PC-9 (cell line): ENCODE measurements at regions not wholly inside any gene's neighbourhood (a gene's known extent, or its start where the extent isn't known, plus 50 kb on each side); places are given as distances from the start of the nearest gene placed in this dataset.

Source experiments
- BruUV-seq: library from RNA; stranded (reverse); fragments of 400-500 nt; replicated peaks from 2 replicates; lab custom pipeline; 2021; lab: Mats Ljungman, UMichigan
- CTCF ChIA-PET: fragments of 300-600 bp; sonication (Branson Sonifier 250); formaldehyde crosslinking; loops from one replicate; lab custom pipeline; 2022; ENCODE audit warnings: antibody characterized with exemption; lab: Charles Lee
- POLR2A ChIA-PET: fragments of 300-600 bp; sonication (Branson Sonifier 250); formaldehyde crosslinking; loops from one replicate; lab custom pipeline; 2022; ENCODE audit warnings: antibody characterized with exemption; ENCODE audit not compliant: unreplicated experiment; lab: Charles Lee
- DNase-seq, 2 experiments: peaks; one replicate each; pipeline versions ENCODE4 v3.0.0 to v3.0.0-alpha.2; 2015 to 2022; ENCODE audit warnings: mixed read lengths in 1 of 2
- H2AFZ ChIP-seq: fragments of 200-600 bp; sonication (generic); 2 replicates; pipeline ENCODE4 v1.8.1; 2017; ENCODE audit warnings: antibody characterized with exemption
- H3F3A ChIP-seq: fragments of 200-600 bp; sonication (generic); 2 replicates; pipeline ENCODE4 v1.8.1; 2017; ENCODE audit warnings: antibody characterized with exemption, mild to moderate bottlenecking, low read depth; ENCODE audit not compliant: insufficient read depth
- H3K27ac ChIP-seq: fragments of 200-600 bp; sonication (generic); 2 replicates; pipeline ENCODE4 v1.6.1; 2016; ENCODE audit warnings: mixed run types
- H3K27me3 ChIP-seq: fragments of 200-600 bp; sonication (generic); 2 replicates; pipeline ENCODE4 v1.6.1; 2016; ENCODE audit warnings: low read depth, mixed run types; ENCODE audit not compliant: insufficient read depth
- H3K36me3 ChIP-seq: fragments of 200-600 bp; sonication (generic); 2 replicates; pipeline ENCODE4 v1.6.1; 2016; ENCODE audit warnings: low read depth, mixed run types
- H3K4me1 ChIP-seq: fragments of 200-600 bp; sonication (generic); replicated peaks from 2 replicates; pipeline ENCODE4 v1.6.1; 2016; ENCODE audit warnings: mixed run types; ENCODE audit not compliant: insufficient read depth
- H3K4me2 ChIP-seq: fragments of 200-600 bp; sonication (generic); 2 replicates; pipeline ENCODE4 v1.6.1; 2017; ENCODE audit warnings: mixed run types
- H3K4me3 ChIP-seq: fragments of 200-600 bp; sonication (generic); 2 replicates; pipeline ENCODE4 v1.6.1; 2016; ENCODE audit warnings: mixed run types
- H3K79me2 ChIP-seq: fragments of 200-600 bp; sonication (generic); 2 replicates; pipeline ENCODE4 v1.6.1; 2017; ENCODE audit warnings: low read depth, mixed run types
- H3K9me2 ChIP-seq: fragments of 200-600 bp; sonication (generic); 2 replicates; pipeline ENCODE4 v1.8.1; 2017; ENCODE audit warnings: mild to moderate bottlenecking; ENCODE audit not compliant: insufficient read depth
- H3K9me3 ChIP-seq: fragments of 200-600 bp; sonication (generic); 2 replicates; pipeline ENCODE4 v1.8.1; 2016; ENCODE audit warnings: low read depth; ENCODE audit not compliant: insufficient read depth
- H4K20me1 ChIP-seq: fragments of 200-600 bp; sonication (generic); 2 replicates; pipeline ENCODE4 v1.8.1; 2017; ENCODE audit not compliant: insufficient read depth
- CTCF ChIP-seq: fragments of 200-600 bp; sonication (generic); conservative IDR thresholded peaks from 2 replicates; pipeline ENCODE4 v1.6.1; 2017; ENCODE audit warnings: mixed run types, antibody characterized with exemption, mild to moderate bottlenecking, moderate library complexity
- EZH2 ChIP-seq: fragments of 200-600 bp; sonication (generic); IDR thresholded peaks from 2 replicates; pipeline ENCODE4 v1.8.0; 2017; ENCODE audit warnings: antibody characterized with exemption, low read depth
- intact Hi-C: fragments of 100-400 bp; cut with micrococcal nuclease; formaldehyde crosslinking; loops from one replicate; pipeline ENCODE4 v1.10.0; 2022; ENCODE audit not compliant: unreplicated experiment

- H2AFZ ChIP-seq, result no peak overlapping the region
- no peaks in the 10 kb centered on the region for H3K36me3 ChIP-seq
- no peak overlapping the region for H3K4me2 ChIP-seq
- no peaks in the 10 kb centered on the region for H3F3A ChIP-seq
- ChIA-PET POLR2A (no interaction called here), CTCF (no interaction called here)
- no peak overlapping the region for H3K27ac ChIP-seq
- no TSS peak for BruUV-seq
- no peaks in the 10 kb centered on the region for H3K4me1 ChIP-seq
- H3K4me3 ChIP-seq, result no peak overlapping the region
- TF ChIP-seq CTCF, result no peak
- TF ChIP-seq EZH2, result no peak
- no peaks in the 10 kb centered on the region for H4K20me1 ChIP-seq
- no peaks in the 10 kb centered on the region for H3K79me2 ChIP-seq
- intact Hi-C loops, result no loop called here
- no peak for DNase-seq
- no peaks in the 10 kb centered on the region for H3K9me3 ChIP-seq
- H3K9me2 ChIP-seq, result no peaks in the 10 kb centered on the region
- no peaks in the 10 kb centered on the region for H3K27me3 ChIP-seq
Observed at GRCh38 chr7:153390955-153391354, 631.4 kb downstream of the ACTR3B start.

- Histone ChIP-seq H3K4me3 (no peak overlapping the region), H4K20me1 (no peaks in the 10 kb centered on the region), H3K4me2 (no peak overlapping the region), H2AFZ (no peak overlapping the region), H3K27ac (no peak overlapping the region), H3K9me3 (no peaks in the 10 kb centered on the region), H3K9me2 (no peaks in the 10 kb centered on the region), H3K36me3 (no peaks in the 10 kb centered on the region), H3F3A (no peaks in the 10 kb centered on the region), H3K27me3 (no peaks in the 10 kb centered on the region), H3K4me1 (no peaks in the 10 kb centered on the region), H3K79me2 (no peaks in the 10 kb centered on the region)
- intact Hi-C loops, result no loop called here
- no peak for DNase-seq
- TF ChIP-seq EZH2 (no peak), CTCF (no peak)
- BruUV-seq, result no TSS peak
- ChIA-PET CTCF (no interaction called here), POLR2A (no interaction called here)
Observed at GRCh38 chr7:153392726-153393125, 633.2 kb downstream of the ACTR3B start.

GRCh38 chr7:153393666-153394065, 634.1 kb downstream of the ACTR3B start:
- intact Hi-C loops, result no loop called here
- H3F3A ChIP-seq, result no peaks in the 10 kb centered on the region
- no peak overlapping the region for H3K4me2 ChIP-seq
- POLR2A ChIA-PET, result no interaction called here
- no peak overlapping the region for H3K27ac ChIP-seq
- no peaks in the 10 kb centered on the region for H3K27me3 ChIP-seq
- H3K36me3 ChIP-seq, result no peaks in the 10 kb centered on the region
- H4K20me1 ChIP-seq, result no peaks in the 10 kb centered on the region
- no peak overlapping the region for H3K4me3 ChIP-seq
- no peaks in the 10 kb centered on the region for H3K79me2 ChIP-seq
- H3K9me3 ChIP-seq, result no peaks in the 10 kb centered on the region
- CTCF ChIA-PET, result no interaction called here
- TF ChIP-seq EZH2, result no peak
- TF ChIP-seq CTCF, result no peak
- H3K4me1 ChIP-seq, result no peaks in the 10 kb centered on the region
- DNase-seq, result no peak
- H3K9me2 ChIP-seq, result no peaks in the 10 kb centered on the region
- BruUV-seq, result no TSS peak
- no peak overlapping the region for H2AFZ ChIP-seq
